NCI-H510A treated with DMSO at 0.1 percent for 48 hours (cell line): ENCODE measurements at regions not wholly inside any gene's neighbourhood (a gene's known extent, or its start where the extent isn't known, plus 50 kb on each side); places are given as distances from the start of the nearest gene placed in this dataset.
"Not testable (repeated sequence)": the region's sequence is repeated elsewhere in the genome, so short reads cannot be mapped to it uniquely, and the experiment has no call there.

ENCODE experiments used
- DNase-seq: peaks from one replicate; lab custom pipeline; 2025; lab: John Stamatoyannopoulos, UW

DNA sequence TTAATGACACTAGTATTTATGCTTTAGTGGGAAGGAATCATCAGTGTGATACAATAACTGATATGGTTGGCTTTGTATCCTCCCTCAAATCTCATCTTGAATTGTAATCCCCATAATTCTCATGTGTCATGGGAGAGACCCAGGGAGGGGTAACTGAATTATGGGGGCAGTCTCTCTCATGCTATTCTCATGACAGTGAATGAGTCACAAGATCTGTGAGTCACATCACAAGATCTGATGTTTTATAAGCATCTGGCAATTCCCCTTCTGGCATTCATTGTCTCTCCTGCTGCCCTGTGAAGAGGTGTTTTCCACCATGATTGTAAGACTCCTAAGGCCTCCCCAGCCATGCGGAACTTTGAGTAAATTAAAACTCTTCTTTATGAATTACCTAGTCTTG is 1760.3 kb downstream of the NCAM2 start:
- DNase-seq: no peak

DNA sequence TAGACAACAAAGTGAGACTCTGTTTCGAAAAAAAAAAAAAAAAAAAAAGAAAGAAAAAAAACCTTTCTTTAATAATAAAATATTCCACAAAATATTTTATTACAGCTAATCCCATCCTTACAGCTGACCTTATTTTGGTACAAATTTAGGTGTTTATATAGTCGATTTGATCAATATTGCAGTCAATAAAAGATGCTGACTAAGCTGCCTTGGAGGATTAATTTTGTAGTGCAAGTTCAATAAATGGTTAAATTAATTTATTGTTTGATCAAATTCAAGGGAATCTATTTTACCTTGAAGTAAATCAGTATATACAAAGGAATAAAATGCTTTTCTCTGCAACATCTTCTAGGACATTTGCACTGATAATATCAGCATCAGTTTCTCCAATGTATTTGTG is 1764.3 kb downstream of the NCAM2 start:
- DNase-seq: no peak

DNA sequence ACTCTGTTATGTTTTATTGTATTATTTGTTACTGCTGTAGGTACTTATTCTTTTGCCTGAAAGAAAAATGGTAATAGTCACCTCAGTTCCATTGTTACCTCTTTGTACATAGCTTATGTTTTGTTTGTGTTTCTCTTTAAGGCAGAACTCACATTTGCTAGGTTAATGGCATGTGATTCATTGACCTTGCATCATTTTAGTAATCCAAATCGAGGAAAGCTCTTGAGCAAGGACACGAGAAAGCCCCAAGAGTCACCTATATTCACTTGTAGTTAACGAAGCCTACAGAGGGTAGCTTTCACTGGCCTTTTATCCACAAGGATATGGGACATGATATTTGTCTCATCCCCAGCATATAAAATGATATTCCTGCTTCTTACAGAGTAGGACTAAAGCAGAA is 1765.2 kb downstream of the NCAM2 start:
- no peak for DNase-seq

DNA sequence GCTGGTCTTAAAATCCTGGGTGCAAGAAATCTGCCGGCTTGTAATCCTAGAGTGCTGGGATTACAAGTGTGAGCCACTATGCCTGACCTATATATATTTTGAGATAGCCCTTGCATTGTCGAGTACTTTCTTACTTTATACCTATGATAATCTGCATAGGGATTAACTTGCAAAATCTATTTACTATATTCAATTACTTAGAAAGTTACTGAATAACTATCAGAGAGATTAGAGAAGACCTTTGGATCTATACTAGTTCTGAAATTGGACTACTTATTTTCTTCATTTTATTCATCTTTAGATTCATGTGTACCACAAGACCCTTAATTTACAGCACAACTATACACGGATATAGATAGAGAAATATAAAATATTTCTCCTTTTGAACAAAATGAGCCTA is 1766.0 kb downstream of the NCAM2 start:
- no peak for DNase-seq

DNA sequence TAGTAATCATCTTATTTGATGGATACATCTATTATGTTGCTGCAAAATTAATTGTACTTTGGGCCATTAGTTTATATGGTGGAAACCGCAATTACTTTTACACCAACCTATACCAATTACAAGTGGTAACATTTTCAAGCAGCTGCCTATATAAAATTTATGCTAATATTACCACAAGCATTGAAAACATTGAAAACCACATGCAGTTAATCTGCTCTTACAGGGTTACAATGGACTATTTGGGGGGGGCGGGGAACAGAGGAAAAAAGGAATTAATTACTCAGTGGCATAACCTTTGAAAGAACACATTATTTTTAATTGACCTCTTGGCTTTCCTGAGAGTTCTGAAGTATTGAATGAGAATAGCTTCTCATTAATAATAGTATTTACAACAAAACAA is 1793.2 kb downstream of the NCAM2 start:
- no peak for DNase-seq

DNA sequence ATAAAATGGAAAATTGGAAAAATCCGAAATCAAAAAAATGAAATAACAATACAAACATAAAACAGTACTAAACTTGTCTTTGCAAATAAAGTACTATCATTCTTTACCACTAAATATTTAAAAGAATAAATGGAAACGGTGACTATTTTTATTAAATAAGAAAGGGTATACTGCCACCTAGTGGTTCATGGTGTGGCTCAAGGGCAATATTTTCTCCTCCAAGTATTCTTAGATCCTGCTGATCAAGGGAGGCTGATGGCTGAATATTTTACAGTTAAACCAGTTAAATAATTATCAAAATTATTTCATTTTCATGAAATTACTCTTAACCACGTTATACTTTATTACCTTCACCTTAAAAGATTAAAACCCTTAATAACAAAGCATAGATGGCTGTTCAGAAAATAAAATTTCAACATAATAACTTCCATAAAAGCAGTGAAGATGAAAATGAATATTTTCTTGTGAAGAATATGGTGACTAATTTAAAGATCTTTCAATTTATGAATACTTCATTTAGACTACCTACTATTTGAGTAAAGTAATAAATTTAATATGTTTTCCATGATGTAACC is 1793.9 kb downstream of the NCAM2 start:
- DNase-seq: peak; percentile 41

DNA sequence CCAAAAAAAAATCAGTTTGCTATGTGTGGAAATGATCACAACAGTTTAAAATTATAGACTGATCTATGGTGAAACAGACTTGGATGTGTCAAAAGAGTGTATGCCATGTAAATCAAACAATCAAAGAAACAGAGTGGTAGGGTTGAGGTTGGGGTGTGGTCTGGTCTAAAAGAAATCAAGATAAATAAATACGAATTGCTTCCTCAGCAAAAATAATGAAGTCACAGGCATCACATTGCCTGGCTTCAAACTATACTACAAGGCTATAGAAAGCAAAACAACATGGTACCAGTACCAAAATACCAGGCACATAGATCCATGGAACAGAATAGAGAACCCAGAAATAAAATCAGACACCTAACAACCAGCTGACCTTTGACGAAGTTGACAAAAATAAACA is 1796.9 kb downstream of the NCAM2 start:
- no peak for DNase-seq

DNA sequence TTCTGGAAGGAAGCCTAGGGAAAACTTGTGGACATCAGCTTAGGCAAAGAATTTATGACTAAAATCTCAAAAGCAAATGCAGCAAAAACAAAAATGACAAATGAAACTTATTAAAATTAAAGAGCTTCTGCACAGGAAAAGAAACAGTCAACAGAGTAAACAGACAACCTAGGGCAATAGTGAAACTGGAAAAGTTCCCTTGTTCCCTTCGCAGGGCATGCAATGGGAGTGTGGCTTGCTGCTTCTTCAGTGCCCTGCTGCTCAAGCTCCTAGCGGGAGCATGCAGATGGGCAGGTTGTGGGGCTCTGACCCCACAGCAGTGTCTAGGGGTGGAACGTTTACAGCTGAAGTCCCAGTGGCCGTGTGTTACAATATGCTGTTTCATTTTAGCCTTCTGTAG is 1797.4 kb downstream of the NCAM2 start:
- DNase-seq: no peak

DNA sequence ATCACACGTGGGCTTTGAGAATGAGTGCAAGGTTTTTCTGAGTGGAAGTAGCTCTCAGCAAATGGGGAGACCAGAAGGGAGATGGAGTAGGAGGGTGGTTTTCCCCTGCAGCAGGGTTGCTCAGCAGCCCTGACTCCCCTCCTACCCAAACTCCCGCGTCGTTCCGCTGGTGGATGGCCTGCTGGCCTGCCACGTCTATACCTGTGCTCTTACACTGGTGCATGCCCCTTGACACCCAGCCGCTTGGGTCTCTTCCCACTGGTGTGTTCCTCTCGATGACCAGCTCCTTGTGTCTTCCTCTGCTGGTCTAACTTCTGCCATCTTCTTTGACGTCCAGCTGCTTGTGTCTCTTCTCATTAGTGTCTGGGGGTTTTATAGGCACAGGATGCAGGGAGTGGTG is 1797.9 kb downstream of the NCAM2 start:
- DNase-seq: no peak

DNA sequence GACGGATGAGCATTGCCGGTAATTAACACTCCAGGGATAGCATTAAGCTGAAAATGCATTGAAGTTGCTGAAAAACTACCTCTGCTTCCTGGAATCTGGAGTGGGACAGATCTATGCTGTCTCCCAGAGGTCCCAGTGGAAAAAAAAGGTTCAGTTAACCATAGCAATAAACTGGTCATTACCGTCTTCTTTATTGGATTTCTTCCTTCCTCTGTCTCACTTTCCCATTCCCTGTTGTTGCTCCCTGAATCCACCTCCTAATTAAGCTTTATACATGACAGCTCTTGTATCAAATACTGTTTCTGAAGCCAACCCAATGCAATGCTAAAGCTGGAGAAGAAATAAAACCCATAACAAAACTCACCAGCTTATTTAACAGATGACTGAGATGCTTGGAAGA is 1805.9 kb downstream of the NCAM2 start:
- no peak for DNase-seq

DNA sequence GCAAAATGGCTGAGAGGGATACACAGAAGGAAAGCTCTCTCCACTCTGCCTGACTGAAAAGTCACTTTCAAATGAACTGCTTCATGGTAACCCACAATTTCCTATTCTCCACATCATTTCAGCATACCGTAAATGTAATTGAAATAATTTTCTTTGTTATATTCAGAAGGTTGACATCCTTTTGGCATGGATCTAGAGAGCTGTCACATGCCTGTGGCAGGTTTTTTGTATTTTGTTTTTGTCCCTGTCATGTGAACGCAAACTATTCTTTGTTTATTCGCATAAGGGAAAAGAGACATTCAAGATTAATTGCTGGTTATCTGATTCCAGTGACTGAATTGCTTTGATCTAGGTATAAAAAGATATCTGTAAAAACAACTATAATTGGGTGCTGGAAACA is 1808.1 kb downstream of the NCAM2 start:
- no peak for DNase-seq

DNA sequence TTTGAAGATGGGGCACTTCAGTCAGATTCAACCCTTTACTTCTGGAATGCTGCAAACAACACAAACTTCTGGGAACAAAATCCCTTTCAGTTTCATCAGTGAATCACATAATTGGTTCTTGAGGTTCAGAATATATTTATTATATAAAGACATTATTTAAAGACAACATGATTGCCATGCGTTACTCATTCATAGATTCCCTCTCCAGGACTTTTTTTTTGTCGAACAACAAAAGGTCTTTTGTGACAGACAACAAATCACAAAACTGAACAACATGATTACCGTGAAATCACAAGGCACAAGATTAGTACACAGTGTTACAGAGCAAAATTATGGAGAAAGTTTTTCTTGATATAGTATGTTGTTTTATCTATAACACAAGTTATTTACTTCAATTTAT is 1815.0 kb downstream of the NCAM2 start:
- DNase-seq: no peak

DNA sequence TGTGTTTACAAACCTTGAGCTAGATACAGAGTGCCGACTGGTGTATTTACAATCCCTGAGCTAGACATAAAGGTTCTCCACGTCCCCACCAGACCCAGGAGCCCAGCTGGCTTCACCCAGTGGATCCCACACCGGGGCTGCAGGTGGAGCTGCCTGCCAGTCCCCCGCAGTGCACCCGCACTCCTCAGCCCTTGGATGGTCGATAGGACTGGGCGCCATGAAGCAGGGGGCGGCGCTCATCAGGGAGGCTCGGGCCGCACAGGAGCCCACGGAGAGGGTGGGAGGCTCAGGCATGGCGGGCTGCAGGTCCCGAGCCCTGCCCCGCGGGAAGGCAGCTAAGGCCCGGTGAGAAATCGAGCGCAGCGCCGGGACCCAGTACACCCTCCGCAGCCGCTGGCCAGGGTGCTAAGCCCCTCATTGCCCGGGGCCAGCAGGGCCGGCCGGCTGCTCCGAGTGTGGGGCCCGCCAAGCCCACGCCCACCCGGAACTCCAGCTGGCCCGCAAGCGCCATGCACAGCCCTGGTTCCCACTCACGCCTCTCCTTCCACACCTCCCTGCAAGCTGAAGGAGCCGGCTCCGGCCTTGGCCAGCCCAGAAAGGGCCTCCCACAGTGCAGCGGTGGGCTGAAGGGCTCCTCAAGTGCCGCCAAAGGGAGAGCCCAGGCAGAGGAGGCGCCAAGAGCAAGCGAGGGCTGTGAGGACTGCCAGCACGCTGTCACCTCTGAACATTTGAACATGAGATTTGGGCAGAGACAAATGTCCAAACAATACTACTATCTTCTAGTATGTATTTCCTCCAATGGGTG is 1820.7 kb downstream of the NCAM2 start:
- DNase-seq: not testable (repeated sequence)

DNA sequence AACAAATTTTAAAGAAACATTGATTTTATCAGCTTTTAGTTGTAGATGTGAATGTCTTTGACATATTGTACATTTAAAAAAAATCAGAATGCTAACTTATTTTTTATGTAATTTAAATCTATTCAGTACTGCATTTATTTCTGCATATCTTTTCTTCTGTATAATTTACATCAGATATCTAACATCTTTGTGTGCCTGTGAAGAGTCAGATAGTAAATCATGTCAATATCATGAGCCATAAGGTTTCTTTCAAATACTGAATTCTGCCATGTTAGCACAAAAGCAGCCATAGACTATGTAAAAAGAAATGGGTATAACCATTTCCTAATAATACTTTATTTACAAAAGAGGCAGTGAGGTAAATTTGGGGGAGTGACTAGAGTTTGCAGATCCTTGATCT is 1829.2 kb downstream of the NCAM2 start:
- no peak for DNase-seq

DNA sequence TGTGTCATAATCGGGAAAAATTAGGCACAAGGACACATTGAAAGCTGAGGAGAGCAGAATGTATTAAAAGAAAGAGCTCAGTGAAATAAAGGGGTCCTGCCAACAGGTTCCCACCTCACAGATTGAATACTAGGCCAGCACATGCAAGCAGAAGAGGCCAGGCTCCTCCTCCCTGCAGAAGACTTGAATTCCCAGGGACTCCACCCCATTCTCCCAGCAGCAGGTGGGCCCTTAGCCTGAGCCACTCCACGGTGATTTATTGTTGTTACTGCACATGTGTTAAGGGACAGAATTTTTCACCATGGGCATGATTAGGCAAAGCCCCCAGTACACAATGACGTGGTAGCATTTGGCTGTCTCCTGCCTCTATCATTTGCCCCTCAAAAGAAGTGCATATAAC is 1844.7 kb downstream of the NCAM2 start:
- DNase-seq: no peak

DNA sequence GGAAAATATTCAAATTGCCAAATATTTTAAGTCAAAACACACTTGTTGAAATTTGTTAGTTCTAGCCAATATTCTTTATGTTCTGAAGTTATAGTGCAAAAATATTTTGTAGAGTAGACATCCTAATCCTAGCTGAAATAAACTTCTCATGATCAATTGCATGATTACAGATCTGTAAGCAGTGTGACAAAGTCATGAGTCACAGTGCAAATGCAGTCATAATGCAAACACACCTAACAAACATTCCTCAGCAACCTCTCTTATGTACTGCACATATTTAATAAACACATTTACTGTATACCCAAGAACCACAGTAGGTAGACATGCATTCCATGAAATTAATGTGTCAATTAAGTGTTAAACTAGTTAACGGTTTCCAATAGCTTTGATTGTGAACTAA is 1857.4 kb downstream of the NCAM2 start:
- no peak for DNase-seq

DNA sequence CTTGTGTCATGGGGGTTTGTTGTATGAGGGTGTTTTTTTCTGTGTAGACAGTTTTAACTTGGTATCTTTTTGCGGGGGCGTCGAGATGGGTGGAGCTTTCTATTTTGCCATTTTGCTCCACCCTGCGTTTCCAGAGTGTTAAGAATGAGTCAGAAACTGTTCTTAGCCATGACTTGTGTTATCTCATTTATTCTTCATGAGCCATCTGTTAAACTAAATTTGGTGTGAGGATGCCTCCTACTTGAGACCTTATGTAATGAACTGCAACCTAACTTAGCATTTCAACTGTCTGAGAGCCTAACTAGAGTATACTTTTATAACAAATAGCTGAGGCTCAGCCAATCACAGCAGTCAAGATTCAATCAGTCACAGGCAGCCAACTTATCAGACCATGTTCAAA is 1873.5 kb downstream of the NCAM2 start:
- no peak for DNase-seq

DNA sequence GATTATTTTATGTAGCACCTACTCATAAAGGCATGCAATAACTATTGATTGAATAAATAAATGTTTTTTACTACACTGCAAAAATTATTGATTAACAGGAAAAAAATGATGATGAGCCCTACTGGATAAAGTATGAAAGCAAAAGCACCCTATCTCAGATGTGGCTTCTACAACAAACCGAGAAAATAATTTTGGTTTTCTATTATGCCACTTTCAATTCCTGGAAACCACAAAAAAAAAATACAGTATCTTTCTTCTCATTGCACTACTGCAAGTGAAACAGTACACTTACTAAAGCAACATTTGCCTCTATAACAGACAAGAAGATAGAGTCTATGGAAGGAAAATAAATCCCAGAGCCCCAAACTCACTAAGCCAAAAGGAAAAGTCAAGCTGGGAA is 1882.4 kb downstream of the NCAM2 start:
- no peak for DNase-seq

DNA sequence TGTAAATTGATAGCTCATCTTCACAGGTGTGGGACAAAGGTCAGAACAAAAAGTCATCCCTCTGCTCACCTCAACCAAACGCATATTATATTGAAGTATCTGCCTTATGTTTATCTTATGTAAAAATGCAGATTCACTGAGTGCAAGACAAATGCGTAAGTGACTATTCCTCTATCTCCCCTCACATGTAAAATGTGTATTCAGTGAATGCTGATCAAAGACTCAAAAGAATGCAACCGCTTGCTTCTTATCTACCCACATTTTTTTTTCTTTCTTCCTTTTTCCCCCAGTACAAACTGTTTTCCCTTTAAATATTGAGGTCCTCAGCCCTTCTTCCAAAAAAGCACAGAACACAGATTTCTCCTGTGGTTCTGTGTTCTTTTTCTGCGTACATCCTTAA is 1882.9 kb downstream of the NCAM2 start:
- DNase-seq: no peak

DNA sequence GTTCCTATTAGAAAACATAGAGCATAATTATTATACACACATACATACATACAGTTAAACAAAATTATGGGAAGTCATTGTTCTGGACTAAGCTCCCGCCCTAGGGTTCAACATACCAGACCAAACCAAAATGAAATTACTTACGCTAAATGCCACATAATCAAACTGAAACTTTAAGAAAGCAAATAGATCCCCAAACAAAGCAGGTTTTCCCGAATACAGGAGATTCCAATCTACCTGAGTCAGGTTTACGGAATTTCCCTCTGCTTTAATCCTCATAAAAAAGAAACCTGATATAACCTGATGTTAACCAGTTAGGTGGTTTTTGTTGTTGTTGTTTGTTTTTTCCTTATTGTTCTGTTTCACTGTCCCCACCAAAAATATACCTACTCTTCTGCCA is 1886.9 kb downstream of the NCAM2 start:
- no peak for DNase-seq

DNA sequence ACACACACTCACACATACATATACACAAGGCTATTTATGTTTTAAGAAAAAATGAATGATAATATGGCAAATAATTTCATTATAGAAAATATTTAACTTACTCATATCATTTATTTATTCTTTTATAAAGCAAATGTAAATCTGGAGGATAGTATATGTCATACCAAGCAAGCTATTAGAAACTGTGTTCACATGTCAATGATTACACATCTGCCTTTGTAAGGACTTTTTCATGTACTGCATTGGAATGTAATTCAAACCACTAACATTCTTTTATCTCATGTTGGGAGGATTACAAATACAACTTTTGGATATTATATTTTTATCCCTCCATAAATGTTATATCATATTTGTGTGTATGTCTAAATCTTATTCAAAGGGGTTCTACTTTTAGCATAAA is 1887.4 kb downstream of the NCAM2 start:
- no peak for DNase-seq

DNA sequence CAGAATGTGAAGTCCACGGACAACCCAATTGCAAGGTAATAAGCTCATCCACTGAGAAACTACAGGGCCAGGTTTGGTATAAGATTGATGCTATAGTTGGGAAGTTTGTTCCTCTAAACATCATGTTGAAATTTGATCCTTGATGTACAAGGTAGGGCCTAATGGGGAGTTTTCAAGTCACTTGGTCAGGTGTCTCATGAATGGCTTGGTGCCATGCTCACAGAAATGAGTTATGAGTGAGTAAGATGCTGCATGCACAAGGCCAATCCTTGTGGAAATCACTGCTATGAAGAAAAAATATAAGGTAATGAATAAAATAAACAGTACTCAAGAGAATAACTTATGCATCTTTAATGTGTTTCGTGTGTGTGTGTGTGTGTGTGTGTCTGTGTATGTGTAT is 1891.2 kb downstream of the NCAM2 start:
- DNase-seq: no peak

DNA sequence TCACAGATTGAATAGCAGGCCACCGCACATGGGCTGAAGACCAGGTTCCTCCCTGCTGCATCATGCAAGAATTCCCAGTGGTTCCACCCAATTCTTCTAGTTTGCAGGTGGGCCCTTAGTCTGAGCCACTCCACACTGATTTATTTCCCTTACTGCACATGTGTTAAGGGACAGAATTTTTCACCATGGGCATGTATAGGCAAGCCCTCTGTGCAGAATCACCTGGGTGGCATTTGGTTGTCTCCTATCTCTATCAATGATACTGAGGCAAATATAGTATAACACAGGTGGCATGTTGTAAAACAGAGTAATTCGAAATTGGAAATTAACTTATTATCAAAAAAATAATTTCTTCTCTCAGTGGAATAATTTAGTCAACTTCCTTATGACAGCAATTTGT is 1892.4 kb downstream of the NCAM2 start:
- DNase-seq: no peak

DNA sequence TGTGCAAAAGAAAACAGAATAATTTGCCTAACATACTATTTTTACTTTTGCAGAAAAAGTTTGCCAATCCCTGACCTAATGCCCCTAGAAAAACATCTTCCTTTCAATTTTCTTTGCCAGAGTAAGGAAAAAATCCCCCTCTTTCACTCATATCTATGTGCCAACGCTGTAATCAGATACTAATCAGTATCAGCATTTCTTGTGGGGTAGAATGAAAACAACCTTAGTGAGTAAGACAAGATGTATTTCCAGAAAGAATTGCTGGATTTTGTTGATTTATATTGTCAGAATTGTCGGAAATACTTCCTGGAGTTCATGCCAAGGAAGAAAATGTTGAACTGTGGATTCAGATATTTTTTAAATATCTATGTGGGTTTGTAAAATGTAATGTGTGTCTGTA is 1893.8 kb downstream of the NCAM2 start:
- no peak for DNase-seq
